ENCODE measurements at regions not wholly inside any gene's neighbourhood (a gene's known extent, or its start where the extent isn't known, plus 50 kb on each side); places are given as distances from the start of the nearest gene placed in this dataset.

- no peaks in the 10 kb centered on the region for H3K27me3 ChIP-seq
- H3K4me1 ChIP-seq (ENCODE audit: insufficient read depth) = no peaks in the 10 kb centered on the region
- H3K36me3 ChIP-seq (replicated peaks; ENCODE audit: insufficient read depth, low read depth) = no peaks in the 10 kb centered on the region
- no peak for TF ChIP-seq CTCF (IDR thresholded peaks at IDR 0.05; ENCODE audit: poor library complexity)
- TF ChIP-seq EZH2 (IDR thresholded peaks at IDR 0.05; ENCODE audit: borderline replicate concordance) = no peak
- no peak for TF ChIP-seq EZH2phosphoT487 (IDR thresholded peaks at IDR 0.05; ENCODE audit: low read depth, severe bottlenecking, unreplicated experiment)
- H3K79me2 ChIP-seq = no peaks in the 10 kb centered on the region
- H4K20me1 ChIP-seq (ENCODE audit: insufficient read depth, poor library complexity, severe bottlenecking) = no peaks in the 10 kb centered on the region
- H3K4me2 ChIP-seq = no peak overlapping the region
- H3K9me2 ChIP-seq (replicated peaks; ENCODE audit: insufficient read depth) = no peaks in the 10 kb centered on the region
- H3K4me3 ChIP-seq = no peak overlapping the region
- no peaks in the 10 kb centered on the region for H3K9me3 ChIP-seq (ENCODE audit: low read depth)
- 47% methylated on average over 3 of the region's 3 CpGs for WGBS (ENCODE audit: low lambda C conversion rate, missing lambda C conversion rate)
- no peak overlapping the region for H2AFZ ChIP-seq
- peak; percentile 30 for DNase-seq (ENCODE audit: low spot score)
- H3K27ac ChIP-seq = peak overlapping the region; percentile 12
These were observed 153.6 kb upstream of the PLEKHA5 start for GRCh38 chr12:18975933-18976332.

- no peak overlapping the region for H3K4me3 ChIP-seq
- no peaks in the 10 kb centered on the region for H3K36me3 ChIP-seq (replicated peaks; ENCODE audit: insufficient read depth, low read depth)
- no peak for TF ChIP-seq CTCF (IDR thresholded peaks at IDR 0.05; ENCODE audit: poor library complexity)
- TF ChIP-seq EZH2 (IDR thresholded peaks at IDR 0.05; ENCODE audit: borderline replicate concordance) = no peak
- TF ChIP-seq EZH2phosphoT487 (IDR thresholded peaks at IDR 0.05; ENCODE audit: low read depth, severe bottlenecking, unreplicated experiment) = no peak
- no peaks in the 10 kb centered on the region for H3K79me2 ChIP-seq
- H3K27me3 ChIP-seq = no peaks in the 10 kb centered on the region
- H3K4me2 ChIP-seq = no peak overlapping the region
- no peak overlapping the region for H3K27ac ChIP-seq
- H4K20me1 ChIP-seq (ENCODE audit: insufficient read depth, poor library complexity, severe bottlenecking) = no peaks in the 10 kb centered on the region
- DNase-seq (ENCODE audit: low spot score) = no peak
- H3K4me1 ChIP-seq (ENCODE audit: insufficient read depth) = no peaks in the 10 kb centered on the region
- H2AFZ ChIP-seq = peak overlapping the region; percentile 21
- no peaks in the 10 kb centered on the region for H3K9me3 ChIP-seq (ENCODE audit: low read depth)
- 83% methylated on average over 5 of the region's 5 CpGs for WGBS (ENCODE audit: low lambda C conversion rate, missing lambda C conversion rate)
- H3K9me2 ChIP-seq (replicated peaks; ENCODE audit: insufficient read depth) = no peaks in the 10 kb centered on the region
These were observed 150.0 kb upstream of the PLEKHA5 start for GRCh38 chr12:18979401-18980126.

GRCh38 chr12:18981732-18982131 is 147.8 kb upstream of the PLEKHA5 start:
- no peak for TF ChIP-seq EZH2phosphoT487 (IDR thresholded peaks at IDR 0.05; ENCODE audit: low read depth, severe bottlenecking, unreplicated experiment)
- TF ChIP-seq CTCF (IDR thresholded peaks at IDR 0.05; ENCODE audit: poor library complexity) = no peak
- no peak for TF ChIP-seq EZH2 (IDR thresholded peaks at IDR 0.05; ENCODE audit: borderline replicate concordance)
- Histone ChIP-seq H3K79me2 (no peaks in the 10 kb centered on the region), H3K4me3 (no peak overlapping the region), H3K4me1 (ENCODE audit: insufficient read depth) (no peaks in the 10 kb centered on the region), H3K4me2 (no peak overlapping the region), H3K9me3 (ENCODE audit: low read depth) (no peaks in the 10 kb centered on the region), H3K36me3 (replicated peaks; ENCODE audit: insufficient read depth, low read depth) (no peaks in the 10 kb centered on the region), H3K27ac (no peak overlapping the region), H3K27me3 (no peaks in the 10 kb centered on the region), H3K9me2 (replicated peaks; ENCODE audit: insufficient read depth) (no peaks in the 10 kb centered on the region), H4K20me1 (ENCODE audit: insufficient read depth, poor library complexity, severe bottlenecking) (no peaks in the 10 kb centered on the region), H2AFZ (no peak overlapping the region)
- no peak for DNase-seq (ENCODE audit: low spot score)

All from hepatocyte (in vitro differentiated cells).